ENCODE measurements at regions not wholly inside any gene's neighbourhood (a gene's known extent, or its start where the extent isn't known, plus 50 kb on each side); places are given as distances from the start of the nearest gene placed in this dataset.

- DNase-seq (ENCODE audit: extremely low read depth, insufficient read length) = no peak
- Histone ChIP-seq H3K36me3 (ENCODE audit: control insufficient read depth, insufficient read depth, low read length) (no peaks in the 10 kb centered on the region), H3K4me3 (replicated peaks; ENCODE audit: low read depth, low read length) (no peak overlapping the region), H3K27me3 (replicated peaks; ENCODE audit: control insufficient read depth, insufficient read depth, low read length) (no peaks in the 10 kb centered on the region; the same call in 1 of the 2 replicates)
- TF ChIP-seq, protein P1, sequence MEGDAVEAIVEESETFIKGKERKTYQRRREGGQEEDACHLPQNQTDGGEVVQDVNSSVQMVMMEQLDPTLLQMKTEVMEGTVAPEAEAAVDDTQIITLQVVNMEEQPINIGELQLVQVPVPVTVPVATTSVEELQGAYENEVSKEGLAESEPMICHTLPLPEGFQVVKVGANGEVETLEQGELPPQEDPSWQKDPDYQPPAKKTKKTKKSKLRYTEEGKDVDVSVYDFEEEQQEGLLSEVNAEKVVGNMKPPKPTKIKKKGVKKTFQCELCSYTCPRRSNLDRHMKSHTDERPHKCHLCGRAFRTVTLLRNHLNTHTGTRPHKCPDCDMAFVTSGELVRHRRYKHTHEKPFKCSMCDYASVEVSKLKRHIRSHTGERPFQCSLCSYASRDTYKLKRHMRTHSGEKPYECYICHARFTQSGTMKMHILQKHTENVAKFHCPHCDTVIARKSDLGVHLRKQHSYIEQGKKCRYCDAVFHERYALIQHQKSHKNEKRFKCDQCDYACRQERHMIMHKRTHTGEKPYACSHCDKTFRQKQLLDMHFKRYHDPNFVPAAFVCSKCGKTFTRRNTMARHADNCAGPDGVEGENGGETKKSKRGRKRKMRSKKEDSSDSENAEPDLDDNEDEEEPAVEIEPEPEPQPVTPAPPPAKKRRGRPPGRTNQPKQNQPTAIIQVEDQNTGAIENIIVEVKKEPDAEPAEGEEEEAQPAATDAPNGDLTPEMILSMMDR (IDR thresholded peaks at IDR 0.05; ENCODE audit: insufficient read depth, low read length, poor library complexity, severe bottlenecking) = no peak
Observed at GRCh38 chr16:55001931-55002330, 71.3 kb downstream of the IRX5 start.

DNA sequence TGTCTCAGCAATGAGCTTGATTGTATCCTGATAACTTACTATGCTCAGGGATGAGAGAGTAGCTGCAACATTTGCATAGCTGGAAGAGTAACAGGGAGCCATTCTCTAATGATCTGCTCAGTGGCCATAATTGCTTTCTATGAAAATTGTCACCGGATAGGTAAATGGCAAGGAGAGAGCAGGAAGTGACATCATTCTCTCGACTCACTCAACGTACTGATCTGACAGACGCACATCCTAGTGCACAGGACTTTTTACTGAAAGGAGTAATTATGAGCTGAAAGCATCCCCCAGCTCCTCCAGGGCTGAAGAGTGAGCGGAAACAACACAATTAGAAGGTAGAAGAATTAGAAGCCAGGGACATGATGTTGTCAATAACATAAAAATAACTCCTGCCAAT is 71.8 kb downstream of the IRX5 start:
- no peak for DNase-seq (ENCODE audit: extremely low read depth, insufficient read length)
- H3K4me3 ChIP-seq (replicated peaks; ENCODE audit: low read depth, low read length) = no peak overlapping the region
- no peaks in the 10 kb centered on the region for H3K36me3 ChIP-seq (ENCODE audit: control insufficient read depth, insufficient read depth, low read length)
- TF ChIP-seq, protein P1 (IDR thresholded peaks at IDR 0.05; ENCODE audit: insufficient read depth, low read length, poor library complexity, severe bottlenecking) = no peak
- no peaks in the 10 kb centered on the region; the same call in 1 of the 2 replicates for H3K27me3 ChIP-seq (replicated peaks; ENCODE audit: control insufficient read depth, insufficient read depth, low read length)

DNA sequence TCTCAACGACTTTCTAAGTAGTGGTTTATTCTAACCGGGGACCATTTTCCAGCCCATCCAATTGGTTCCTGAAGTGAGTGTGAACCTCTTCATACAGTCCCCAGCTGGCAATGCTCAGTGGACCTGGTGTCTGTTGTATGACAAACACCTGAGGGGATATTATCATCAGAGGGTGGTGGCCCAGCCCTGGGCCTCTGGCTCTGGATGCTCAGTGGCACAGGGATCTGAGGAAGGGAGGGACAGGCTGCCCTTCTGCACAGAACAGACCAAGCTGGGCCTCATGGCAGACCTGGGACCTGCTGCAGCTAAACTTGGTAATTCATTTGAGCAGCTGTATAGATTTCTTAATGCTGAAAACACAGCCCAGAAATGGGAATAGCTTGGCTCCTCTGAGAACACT is 72.6 kb downstream of the IRX5 start:
- no peaks in the 10 kb centered on the region for H3K36me3 ChIP-seq (ENCODE audit: control insufficient read depth, insufficient read depth, low read length)
- H3K4me3 ChIP-seq (replicated peaks; ENCODE audit: low read depth, low read length) = no peak overlapping the region
- no peak for DNase-seq (ENCODE audit: extremely low read depth, insufficient read length)
- TF ChIP-seq, protein P1 (IDR thresholded peaks at IDR 0.05; ENCODE audit: insufficient read depth, low read length, poor library complexity, severe bottlenecking) = no peak
- no peaks in the 10 kb centered on the region for H3K27me3 ChIP-seq (replicated peaks; ENCODE audit: control insufficient read depth, insufficient read depth, low read length)

GRCh38 chr16:55003916-55004315 is 73.3 kb downstream of the IRX5 start:
- Histone ChIP-seq H3K27me3 (replicated peaks; ENCODE audit: control insufficient read depth, insufficient read depth, low read length) (no peaks in the 10 kb centered on the region), H3K36me3 (ENCODE audit: control insufficient read depth, insufficient read depth, low read length) (no peaks in the 10 kb centered on the region), H3K4me3 (replicated peaks; ENCODE audit: low read depth, low read length) (no peak overlapping the region)
- TF ChIP-seq, protein P1 (IDR thresholded peaks at IDR 0.05; ENCODE audit: insufficient read depth, low read length, poor library complexity, severe bottlenecking) = no peak
- DNase-seq (ENCODE audit: extremely low read depth, insufficient read length) = no peak

GRCh38 chr16:55007504-55007903 is 76.8 kb downstream of the IRX5 start:
- no peaks in the 10 kb centered on the region for H3K36me3 ChIP-seq (ENCODE audit: control insufficient read depth, insufficient read depth, low read length)
- no peak overlapping the region for H3K4me3 ChIP-seq (replicated peaks; ENCODE audit: low read depth, low read length)
- TF ChIP-seq, protein P1 (IDR thresholded peaks at IDR 0.05; ENCODE audit: insufficient read depth, low read length, poor library complexity, severe bottlenecking) = no peak
- DNase-seq (ENCODE audit: extremely low read depth, insufficient read length) = no peak
- H3K27me3 ChIP-seq (replicated peaks; ENCODE audit: control insufficient read depth, insufficient read depth, low read length) = no peaks in the 10 kb centered on the region

- Histone ChIP-seq H3K4me3 (replicated peaks; ENCODE audit: low read depth, low read length) (no peak overlapping the region), H3K36me3 (ENCODE audit: control insufficient read depth, insufficient read depth, low read length) (no peaks in the 10 kb centered on the region), H3K27me3 (replicated peaks; ENCODE audit: control insufficient read depth, insufficient read depth, low read length) (no peaks in the 10 kb centered on the region)
- DNase-seq (ENCODE audit: extremely low read depth, insufficient read length) = no peak
- TF ChIP-seq, protein P1 (IDR thresholded peaks at IDR 0.05; ENCODE audit: insufficient read depth, low read length, poor library complexity, severe bottlenecking) = no peak
Observed at GRCh38 chr16:55008836-55009510, 78.3 kb downstream of the IRX5 start.
